CD4-positive, alpha-beta T cell (primary cell): ENCODE measurements at regions not wholly inside any gene's neighbourhood (a gene's known extent, or its start where the extent isn't known, plus 50 kb on each side); places are given as distances from the start of the nearest gene placed in this dataset.

ENCODE experiments used
- ATAC-seq: fragments of 200-7000 bp; cut with Tn5 transposase; one replicate; pipeline ENCODE4 v1.10.0; 2022; ENCODE audit warnings: mild to moderate bottlenecking; ENCODE audit not compliant: poor library complexity
- CTCF ChIA-PET: fragments of 350-600 bp; sonication (Branson Sonifier 250); formaldehyde crosslinking; loops from one replicate; lab custom pipeline; 2021; ENCODE audit warnings: antibody characterized with exemption, inconsistent platforms; lab: Charles Lee
- POLR2A ChIA-PET: fragments of 350-600 bp; sonication (Branson Sonifier 250); formaldehyde crosslinking; loops from one replicate; lab custom pipeline; 2021; ENCODE audit warnings: antibody characterized with exemption, inconsistent platforms; lab: Charles Lee
- DNase-seq, 14 experiments: peaks; one replicate each; pipeline ENCODE4 v3.0.0-alpha.2; 2013 to 2020; ENCODE audit warnings: mixed read lengths in 2 of 14
- H3K27ac ChIP-seq, 2 donors: one replicate each; pipeline versions ENCODE4 v1.5.1 to v1.7.0; 2013; ENCODE audit warnings: low read length in 2 of 2, low read depth in 1 of 2, mild to moderate bottlenecking in 1 of 2
- H3K27me3 ChIP-seq, 2 experiments: 1 replicate in 1 of 2; 2 replicates in 1 of 2; pipeline versions ENCODE4 v1.6.1 to v1.7.0; 2013; ENCODE audit warnings: low read length in 2 of 2, control low read depth in 1 of 2, mild to moderate bottlenecking in 1 of 2, moderate library complexity in 1 of 2; ENCODE audit not compliant: insufficient read depth in 2 of 2, control insufficient read depth in 1 of 2
- H3K36me3 ChIP-seq: one replicate; pipeline ENCODE4 v1.6.1; 2013; ENCODE audit warnings: low read length, control low read depth; ENCODE audit not compliant: insufficient read depth
- H3K4me1 ChIP-seq: one replicate; pipeline ENCODE4 v1.6.1; 2013; ENCODE audit warnings: low read length, control low read depth; ENCODE audit not compliant: insufficient read depth
- H3K4me3 ChIP-seq: one replicate; pipeline ENCODE4 v1.5.1; 2013; ENCODE audit warnings: mild to moderate bottlenecking, low read length, moderate library complexity
- H3K9me3 ChIP-seq, 2 experiments: 1 replicate in 1 of 2; 2 replicates in 1 of 2; pipeline versions ENCODE4 v1.6.1 to v1.7.0; 2013; ENCODE audit warnings: low read length in 2 of 2, mild to moderate bottlenecking in 2 of 2, control low read depth in 1 of 2, moderate library complexity in 1 of 2; ENCODE audit not compliant: control insufficient read depth in 1 of 2, insufficient read depth in 1 of 2
- H3K27ac Mint-ChIP-seq: one replicate; pipeline ENCODE4 v1.8.0; 2020; ENCODE audit warnings: mixed read lengths
- H3K27me3 Mint-ChIP-seq: one replicate; pipeline ENCODE4 v1.8.0; 2021; ENCODE audit warnings: mixed read lengths
- H3K36me3 Mint-ChIP-seq: one replicate; pipeline ENCODE4 v1.8.0; 2021; ENCODE audit warnings: low read depth, mixed read lengths
- H3K4me1 Mint-ChIP-seq: one replicate; pipeline ENCODE4 v1.8.0; 2021; ENCODE audit warnings: low read depth, mixed read lengths
- H3K4me3 Mint-ChIP-seq: one replicate; pipeline ENCODE4 v1.8.0; 2020; ENCODE audit warnings: mild to moderate bottlenecking, mixed read lengths
- H3K9me3 Mint-ChIP-seq: one replicate; pipeline ENCODE4 v1.8.0; 2020; ENCODE audit warnings: mixed read lengths
- intact Hi-C, 2 experiments: fragments of 100-400 bp; cut with DNase I in 1 of 2; cut with micrococcal nuclease in 1 of 2; formaldehyde crosslinking; loops; one replicate each; pipeline versions ENCODE4 v1.15.1 to v1.9.0; 2023 to 2025; cut with DNase I, micrococcal nuclease
- TF ChIP-seq, protein P1 (sequence below): fragments of 200-600 bp; IDR thresholded peaks from one replicate; pipeline ENCODE4 v1.8.0; 2022; ENCODE audit warnings: antibody characterized with exemption, mild to moderate bottlenecking

DNA sequence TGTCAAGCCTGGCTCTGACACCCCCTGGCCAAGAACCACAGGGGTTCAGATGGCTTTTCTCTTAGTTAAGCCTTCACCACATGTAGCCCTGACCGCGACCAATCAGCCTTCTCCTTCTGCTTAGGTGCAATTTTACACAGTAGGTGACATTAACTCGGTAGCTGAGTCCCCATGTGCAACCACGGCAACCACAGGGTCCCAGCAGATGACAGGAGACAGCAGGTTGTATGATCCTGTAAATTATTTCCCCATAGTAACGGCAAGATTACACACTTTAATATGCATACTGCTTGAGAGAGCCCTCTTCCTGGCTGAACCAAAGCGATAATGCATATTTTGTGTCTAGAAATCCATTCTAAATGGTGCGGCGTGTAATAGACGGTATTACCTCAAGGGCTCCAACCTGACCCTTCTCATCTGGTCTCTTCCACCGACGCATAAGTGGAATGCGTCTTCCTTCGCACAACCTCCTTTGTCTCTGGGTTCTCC, 458.7 kb upstream of the ZFHX3 start:
- ATAC-seq, result no peak
- intact Hi-C loops, result no loop called here
- Mint-ChIP-seq H3K4me1 (no peaks in the 10 kb centered on the region), H3K4me3 (no peak overlapping the region), H3K9me3 (no peaks in the 10 kb centered on the region), H3K27me3 (peaks cover 8% of the 10 kb centered on the region), H3K36me3 (no peaks in the 10 kb centered on the region), H3K27ac (no peak overlapping the region)
- Histone ChIP-seq H3K36me3 (no peaks in the 10 kb centered on the region), H3K27ac (no peak overlapping the region), H3K27me3 (no peaks in the 10 kb centered on the region), H3K4me1 (no peaks in the 10 kb centered on the region), H3K4me3 (no peak overlapping the region), H3K9me3 (peaks cover 0 to 4% of the 10 kb centered on the region in 2 experiments)
- no peak for DNase-seq
- TF ChIP-seq, protein P1, sequence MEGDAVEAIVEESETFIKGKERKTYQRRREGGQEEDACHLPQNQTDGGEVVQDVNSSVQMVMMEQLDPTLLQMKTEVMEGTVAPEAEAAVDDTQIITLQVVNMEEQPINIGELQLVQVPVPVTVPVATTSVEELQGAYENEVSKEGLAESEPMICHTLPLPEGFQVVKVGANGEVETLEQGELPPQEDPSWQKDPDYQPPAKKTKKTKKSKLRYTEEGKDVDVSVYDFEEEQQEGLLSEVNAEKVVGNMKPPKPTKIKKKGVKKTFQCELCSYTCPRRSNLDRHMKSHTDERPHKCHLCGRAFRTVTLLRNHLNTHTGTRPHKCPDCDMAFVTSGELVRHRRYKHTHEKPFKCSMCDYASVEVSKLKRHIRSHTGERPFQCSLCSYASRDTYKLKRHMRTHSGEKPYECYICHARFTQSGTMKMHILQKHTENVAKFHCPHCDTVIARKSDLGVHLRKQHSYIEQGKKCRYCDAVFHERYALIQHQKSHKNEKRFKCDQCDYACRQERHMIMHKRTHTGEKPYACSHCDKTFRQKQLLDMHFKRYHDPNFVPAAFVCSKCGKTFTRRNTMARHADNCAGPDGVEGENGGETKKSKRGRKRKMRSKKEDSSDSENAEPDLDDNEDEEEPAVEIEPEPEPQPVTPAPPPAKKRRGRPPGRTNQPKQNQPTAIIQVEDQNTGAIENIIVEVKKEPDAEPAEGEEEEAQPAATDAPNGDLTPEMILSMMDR, result no peak
- CTCF ChIA-PET, result no interaction called here
- POLR2A ChIA-PET, result no interaction called here

DNA sequence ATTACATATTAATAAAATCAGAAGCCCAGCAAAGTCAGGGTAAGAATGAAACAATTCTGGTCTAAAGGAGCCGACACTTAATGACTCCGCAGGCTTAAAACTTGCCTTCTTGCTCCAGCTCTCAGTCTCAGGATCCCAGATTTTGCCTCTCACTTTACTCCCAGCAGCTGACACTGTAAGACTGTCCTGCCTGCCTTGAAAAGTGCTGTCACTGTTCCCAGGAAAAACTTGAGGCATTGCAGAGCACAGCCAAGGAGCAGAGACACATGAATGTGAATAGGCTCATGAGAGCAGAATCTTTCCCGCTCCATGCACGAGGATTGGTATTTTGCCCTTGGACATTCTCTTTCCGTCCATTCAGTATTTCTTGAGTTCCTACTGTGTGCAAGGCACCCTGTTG, 457.6 kb upstream of the ZFHX3 start:
- Mint-ChIP-seq H3K4me1 (no peaks in the 10 kb centered on the region), H3K27me3 (no peaks in the 10 kb centered on the region), H3K36me3 (no peaks in the 10 kb centered on the region), H3K27ac (no peak overlapping the region), H3K9me3 (no peaks in the 10 kb centered on the region), H3K4me3 (no peak overlapping the region)
- Histone ChIP-seq H3K27me3 (no peaks in the 10 kb centered on the region), H3K9me3 (peaks cover 0 to 4% of the 10 kb centered on the region in 2 experiments), H3K27ac (no peak overlapping the region), H3K4me3 (no peak overlapping the region), H3K4me1 (no peaks in the 10 kb centered on the region), H3K36me3 (no peaks in the 10 kb centered on the region)
- ChIA-PET POLR2A (no interaction called here), CTCF (no interaction called here)
- intact Hi-C loops, result no loop called here
- ATAC-seq (no peak), DNase-seq (no peak)
- TF ChIP-seq, protein P1, result no peak

DNA sequence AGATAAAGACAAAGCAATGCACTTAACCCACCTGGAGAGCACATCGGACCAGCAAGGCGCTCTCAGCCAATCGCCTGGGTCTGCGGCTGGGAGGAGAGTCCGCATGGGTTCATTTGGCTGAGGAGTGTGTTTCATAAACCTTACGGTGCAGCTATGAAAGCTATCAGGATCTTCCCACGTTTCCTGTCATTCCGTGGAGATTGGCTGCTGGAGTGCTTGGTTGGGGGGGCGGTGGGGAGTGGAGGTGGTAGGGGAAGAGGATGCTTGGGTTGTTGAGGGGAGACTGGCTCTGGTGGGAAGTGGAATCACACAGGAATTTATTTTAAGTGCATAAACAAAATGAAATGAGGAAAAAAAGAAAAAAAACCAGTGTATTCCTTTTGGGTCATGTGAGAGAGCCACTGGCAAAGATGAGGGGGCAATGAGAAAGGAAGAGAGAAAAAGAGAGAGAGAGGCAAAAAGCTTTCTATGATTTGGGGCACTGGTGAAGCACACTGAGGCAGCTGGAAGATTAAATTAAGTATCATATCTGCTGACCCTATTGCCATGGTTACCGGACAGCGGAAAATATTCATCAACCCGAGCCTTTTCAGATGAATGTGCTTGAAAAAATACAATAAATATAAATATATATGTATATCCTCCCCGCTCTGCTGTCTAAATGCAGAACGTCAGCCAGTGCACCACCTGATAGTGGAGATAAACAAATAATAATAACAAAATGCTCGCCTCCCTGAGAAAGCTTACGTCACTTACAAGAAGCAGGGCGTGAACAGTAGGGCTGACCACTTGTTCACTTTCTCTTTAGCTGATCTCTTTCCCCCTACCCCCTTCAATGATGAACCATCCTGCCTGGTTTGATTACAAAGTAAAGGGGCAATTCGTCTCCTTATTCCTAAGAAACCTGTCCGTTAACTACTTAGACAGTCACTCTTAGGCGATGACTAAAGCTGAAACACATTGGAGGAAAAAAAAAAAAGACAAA, 457.0 kb upstream of the ZFHX3 start:
- CTCF ChIA-PET, result no interaction called here
- no peak for DNase-seq
- Histone ChIP-seq H3K27me3 (no peaks in the 10 kb centered on the region), H3K4me3 (no peak overlapping the region), H3K9me3 (peaks cover 0 to 4% of the 10 kb centered on the region in 2 experiments), H3K27ac (no peak overlapping the region), H3K36me3 (no peaks in the 10 kb centered on the region), H3K4me1 (no peaks in the 10 kb centered on the region)
- ATAC-seq, result no peak
- no peaks in the 10 kb centered on the region for H3K27me3 Mint-ChIP-seq
- H3K27ac Mint-ChIP-seq, result no peak overlapping the region
- H3K36me3 Mint-ChIP-seq, result no peaks in the 10 kb centered on the region
- no peak overlapping the region for H3K4me3 Mint-ChIP-seq
- H3K4me1 Mint-ChIP-seq, result no peaks in the 10 kb centered on the region
- POLR2A ChIA-PET, result no interaction called here
- intact Hi-C loops, result no loop called here
- no peaks in the 10 kb centered on the region for H3K9me3 Mint-ChIP-seq
- TF ChIP-seq, protein P1, result no peak
